ENCODE measurements at regions not wholly inside any gene's neighbourhood (a gene's known extent, or its start where the extent isn't known, plus 50 kb on each side); places are given as distances from the start of the nearest gene placed in this dataset.

DNA sequence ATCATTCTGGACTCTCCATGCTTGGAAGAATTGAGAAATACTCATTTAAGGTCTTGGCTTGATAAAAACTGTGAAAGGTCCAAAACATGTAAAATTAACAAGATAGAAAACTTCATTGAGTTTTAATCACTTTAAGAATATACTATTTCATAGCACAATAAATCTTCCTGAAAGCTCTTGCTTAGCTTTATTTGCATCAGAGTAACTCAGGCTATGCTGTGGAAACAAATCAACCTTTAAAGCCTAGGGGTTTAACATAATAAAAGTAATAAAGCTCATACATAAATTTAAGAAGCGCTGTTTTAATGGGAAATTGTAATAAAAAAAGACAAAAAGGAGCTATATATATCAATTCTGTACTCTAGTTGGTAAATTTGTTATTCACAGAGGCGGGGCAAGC lies 77.2 kb upstream of the PTCHD4 start:
- RAD21 ChIA-PET (ENCODE audit: low non-redundant PET in 1 of 2, low total read pairs in 2 of 2, uncharacterized antibody in 2 of 2, unreplicated experiment in 2 of 2), result no interaction called here
- no peak for ATAC-seq
- DNase-seq (ENCODE audit: low read depth, low spot score), result no peak
- no peaks in the 10 kb centered on the region for H3K9me2 ChIP-seq (ENCODE audit: insufficient read depth)
- no peaks in the 10 kb centered on the region for H4K20me1 ChIP-seq (ENCODE audit: insufficient read depth)
- H3K27ac ChIP-seq (ENCODE audit: low read depth, low read length), result no peak overlapping the region
- H3K9ac ChIP-seq (ENCODE audit: low read length), result no peak overlapping the region
- no peaks in the 10 kb centered on the region for H3K9me3 ChIP-seq (ENCODE audit: control insufficient read depth in 1 of 2, insufficient read depth in 1 of 2, low read depth in 1 of 2, low read length in 2 of 2)
- H3K79me2 ChIP-seq (ENCODE audit: insufficient read depth, low read length), result no peaks in the 10 kb centered on the region
- POLR2A ChIA-PET, result no interaction called here
- CTCF ChIA-PET, result no interaction called here
- no peak overlapping the region for H3K4me2 ChIP-seq (ENCODE audit: low read length)
- intact Hi-C loops (cut with micrococcal nuclease), result no loop called here
- H3K4me1 ChIP-seq (ENCODE audit: control insufficient read depth in 1 of 2, insufficient read depth in 2 of 2, low read length in 2 of 2), result no peaks in the 10 kb centered on the region
- no TSS peak for BruUV-seq (replicated peaks)
- no peaks in the 10 kb centered on the region for H3K27me3 ChIP-seq (ENCODE audit: insufficient read depth, low read length)
- H2AFZ ChIP-seq (ENCODE audit: low read depth, low read length, poor library complexity, severe bottlenecking), result no peak overlapping the region
- H3K36me3 ChIP-seq (ENCODE audit: control insufficient read depth in 1 of 2, insufficient read depth in 2 of 2, low read length in 2 of 2), result no peaks in the 10 kb centered on the region
- TF ChIP-seq EGR1 (IDR thresholded peaks at IDR 0.05; ENCODE audit: low read depth) (no peak), CEBPB (IDR thresholded peaks at IDR 0.05; ENCODE audit: low read depth) (no peak), POLR2A (IDR thresholded peaks at IDR 0.05; ENCODE audit: borderline replicate concordance, extremely low read depth, insufficient read depth, insufficient read length) (no peak), YY1 (IDR thresholded peaks at IDR 0.05; ENCODE audit: extremely low read depth, insufficient replicate concordance, low read depth, low read length) (no peak), ZFX (IDR thresholded peaks at IDR 0.05) (no peak), ZNF274 (IDR thresholded peaks at IDR 0.05; ENCODE audit: low read depth, low read length) (no peak), RAD21 (IDR thresholded peaks at IDR 0.05; ENCODE audit: low read depth) (no peak), ELF1 (IDR thresholded peaks at IDR 0.05; ENCODE audit: borderline replicate concordance, low read depth) (no peak), EZH2phosphoT487 (IDR thresholded peaks at IDR 0.05; ENCODE audit: borderline replicate concordance) (no peak), SRF (IDR thresholded peaks at IDR 0.05; ENCODE audit: low read depth) (no peak), CBX3 (IDR thresholded peaks at IDR 0.05; ENCODE audit: low read depth) (no peak), FOSL1 (IDR thresholded peaks at IDR 0.05; ENCODE audit: low read depth) (no peak)
- TF ChIP-seq, protein P1, sequence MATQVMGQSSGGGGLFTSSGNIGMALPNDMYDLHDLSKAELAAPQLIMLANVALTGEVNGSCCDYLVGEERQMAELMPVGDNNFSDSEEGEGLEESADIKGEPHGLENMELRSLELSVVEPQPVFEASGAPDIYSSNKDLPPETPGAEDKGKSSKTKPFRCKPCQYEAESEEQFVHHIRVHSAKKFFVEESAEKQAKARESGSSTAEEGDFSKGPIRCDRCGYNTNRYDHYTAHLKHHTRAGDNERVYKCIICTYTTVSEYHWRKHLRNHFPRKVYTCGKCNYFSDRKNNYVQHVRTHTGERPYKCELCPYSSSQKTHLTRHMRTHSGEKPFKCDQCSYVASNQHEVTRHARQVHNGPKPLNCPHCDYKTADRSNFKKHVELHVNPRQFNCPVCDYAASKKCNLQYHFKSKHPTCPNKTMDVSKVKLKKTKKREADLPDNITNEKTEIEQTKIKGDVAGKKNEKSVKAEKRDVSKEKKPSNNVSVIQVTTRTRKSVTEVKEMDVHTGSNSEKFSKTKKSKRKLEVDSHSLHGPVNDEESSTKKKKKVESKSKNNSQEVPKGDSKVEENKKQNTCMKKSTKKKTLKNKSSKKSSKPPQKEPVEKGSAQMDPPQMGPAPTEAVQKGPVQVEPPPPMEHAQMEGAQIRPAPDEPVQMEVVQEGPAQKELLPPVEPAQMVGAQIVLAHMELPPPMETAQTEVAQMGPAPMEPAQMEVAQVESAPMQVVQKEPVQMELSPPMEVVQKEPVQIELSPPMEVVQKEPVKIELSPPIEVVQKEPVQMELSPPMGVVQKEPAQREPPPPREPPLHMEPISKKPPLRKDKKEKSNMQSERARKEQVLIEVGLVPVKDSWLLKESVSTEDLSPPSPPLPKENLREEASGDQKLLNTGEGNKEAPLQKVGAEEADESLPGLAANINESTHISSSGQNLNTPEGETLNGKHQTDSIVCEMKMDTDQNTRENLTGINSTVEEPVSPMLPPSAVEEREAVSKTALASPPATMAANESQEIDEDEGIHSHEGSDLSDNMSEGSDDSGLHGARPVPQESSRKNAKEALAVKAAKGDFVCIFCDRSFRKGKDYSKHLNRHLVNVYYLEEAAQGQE (IDR thresholded peaks at IDR 0.05; ENCODE audit: low read depth), result no peak
- H3K4me3 ChIP-seq (replicated peaks in 1 of 2; ENCODE audit: low read depth in 1 of 2, low read length in 2 of 2), result no peak overlapping the region
